ENCODE measurements at regions not wholly inside any gene's neighbourhood (a gene's known extent, or its start where the extent isn't known, plus 50 kb on each side); places are given as distances from the start of the nearest gene placed in this dataset.

- DNase-seq (ENCODE audit: low read depth in 1 of 2, low spot score in 1 of 2): no peak
- TF ChIP-seq JUND (IDR thresholded peaks at IDR 0.05; ENCODE audit: low read depth): no peak
- in situ Hi-C loops (cut with HindIII; ENCODE audit: low pct_unique_long_range_greater_than_20kb, low sequenced_read_pairs): no loop called here
These were observed 314.2 kb upstream of the POU3F1 start for GRCh38 chr1:38360807-38361206.

- in situ Hi-C loops (cut with HindIII; ENCODE audit: low pct_unique_long_range_greater_than_20kb, low sequenced_read_pairs): no loop called here
- DNase-seq (ENCODE audit: low read depth in 1 of 2, low spot score in 1 of 2): no peak
These were observed 307.4 kb upstream of the POU3F1 start for GRCh38 chr1:38353956-38354355.

GRCh38 chr1:38352869-38353268, 306.3 kb upstream of the POU3F1 start:
- in situ Hi-C loops (cut with HindIII; ENCODE audit: low pct_unique_long_range_greater_than_20kb, low sequenced_read_pairs): no loop called here
- DNase-seq (ENCODE audit: low read depth in 1 of 2, low spot score in 1 of 2): no peak
- TF ChIP-seq JUND (IDR thresholded peaks at IDR 0.05; ENCODE audit: low read depth): no peak

More at GRCh38 chr1:38353956-38354355, 307.4 kb upstream of the POU3F1 start:
- no peak for TF ChIP-seq JUND (IDR thresholded peaks at IDR 0.05; ENCODE audit: low read depth)

- no peak for DNase-seq (ENCODE audit: low read depth in 1 of 2, low spot score in 1 of 2)
- TF ChIP-seq JUND (IDR thresholded peaks at IDR 0.05; ENCODE audit: low read depth): no peak
- in situ Hi-C loops (cut with HindIII; ENCODE audit: low pct_unique_long_range_greater_than_20kb, low sequenced_read_pairs): no loop called here
These were observed 301.0 kb upstream of the POU3F1 start for GRCh38 chr1:38347446-38348175.

- no peak for DNase-seq (ENCODE audit: low read depth in 1 of 2, low spot score in 1 of 2)
- in situ Hi-C loops (cut with HindIII; ENCODE audit: low pct_unique_long_range_greater_than_20kb, low sequenced_read_pairs): no loop called here
- TF ChIP-seq JUND (IDR thresholded peaks at IDR 0.05; ENCODE audit: low read depth): no peak
These were observed 298.1 kb upstream of the POU3F1 start for GRCh38 chr1:38344716-38345115.

GRCh38 chr1:38341694-38342093, 295.1 kb upstream of the POU3F1 start:
- in situ Hi-C loops (cut with HindIII; ENCODE audit: low pct_unique_long_range_greater_than_20kb, low sequenced_read_pairs): no loop called here

GRCh38 chr1:38340409-38340808, 293.8 kb upstream of the POU3F1 start:
- DNase-seq (ENCODE audit: low read depth in 1 of 2, low spot score in 1 of 2): no peak
- no peak for TF ChIP-seq JUND (IDR thresholded peaks at IDR 0.05; ENCODE audit: low read depth)
- in situ Hi-C loops (cut with HindIII; ENCODE audit: low pct_unique_long_range_greater_than_20kb, low sequenced_read_pairs): no loop called here

More at GRCh38 chr1:38341694-38342093, 295.1 kb upstream of the POU3F1 start:
- no peak for DNase-seq (ENCODE audit: low read depth in 1 of 2, low spot score in 1 of 2)
- no peak for TF ChIP-seq JUND (IDR thresholded peaks at IDR 0.05; ENCODE audit: low read depth)

- no peak for DNase-seq (ENCODE audit: low read depth in 1 of 2, low spot score in 1 of 2)
- no peak for TF ChIP-seq JUND (IDR thresholded peaks at IDR 0.05; ENCODE audit: low read depth)
- in situ Hi-C loops (cut with HindIII; ENCODE audit: low pct_unique_long_range_greater_than_20kb, low sequenced_read_pairs): no loop called here
These were observed 291.1 kb upstream of the POU3F1 start for GRCh38 chr1:38337711-38338110.

- no peak for DNase-seq (ENCODE audit: low read depth in 1 of 2, low spot score in 1 of 2)
- no peak for TF ChIP-seq JUND (IDR thresholded peaks at IDR 0.05; ENCODE audit: low read depth)
- in situ Hi-C loops (cut with HindIII; ENCODE audit: low pct_unique_long_range_greater_than_20kb, low sequenced_read_pairs): no loop called here
These were observed 290.4 kb upstream of the POU3F1 start for GRCh38 chr1:38336961-38337360.

GRCh38 chr1:38336301-38336923, 289.8 kb upstream of the POU3F1 start:
- DNase-seq (ENCODE audit: low read depth in 1 of 2, low spot score in 1 of 2): no peak
- no peak for TF ChIP-seq JUND (IDR thresholded peaks at IDR 0.05; ENCODE audit: low read depth)
- in situ Hi-C loops (cut with HindIII; ENCODE audit: low pct_unique_long_range_greater_than_20kb, low sequenced_read_pairs): no loop called here

GRCh38 chr1:38334930-38335592, 288.5 kb upstream of the POU3F1 start:
- TF ChIP-seq JUND (IDR thresholded peaks at IDR 0.05; ENCODE audit: low read depth): no peak
- DNase-seq (ENCODE audit: low read depth in 1 of 2, low spot score in 1 of 2): no peak
- in situ Hi-C loops (cut with HindIII; ENCODE audit: low pct_unique_long_range_greater_than_20kb, low sequenced_read_pairs): no loop called here

- in situ Hi-C loops (cut with HindIII; ENCODE audit: low pct_unique_long_range_greater_than_20kb, low sequenced_read_pairs): no loop called here
- no peak for TF ChIP-seq JUND (IDR thresholded peaks at IDR 0.05; ENCODE audit: low read depth)
- DNase-seq (ENCODE audit: low read depth in 1 of 2, low spot score in 1 of 2): no peak
These were observed 286.2 kb upstream of the POU3F1 start for GRCh38 chr1:38332649-38333310.
